H1 (cell line): ENCODE measurements at regions not wholly inside any gene's neighbourhood (a gene's known extent, or its start where the extent isn't known, plus 50 kb on each side); places are given as distances from the start of the nearest gene placed in this dataset.

Source experiments
- CTCF ChIA-PET: fragments of 300-600 bp; sonication (Branson Sonifier 250); formaldehyde crosslinking; loops from one replicate; lab custom pipeline; 2021; ENCODE audit not compliant: partially characterized antibody; lab: Charles Lee
- POLR2A ChIA-PET: fragments of 300-600 bp; sonication (Branson Sonifier 250); formaldehyde crosslinking; loops from one replicate; lab custom pipeline; 2021; ENCODE audit warnings: inconsistent platforms; ENCODE audit not compliant: partially characterized antibody; lab: Charles Lee
- DNase-seq, 2 experiments: peaks; one replicate each; pipeline versions ENCODE4 v3.0.0 to v3.0.0-alpha.2; 2010 to 2022; ENCODE audit warnings: low spot score in 2 of 2, low read depth in 1 of 2, mixed read lengths in 1 of 2
- FAIRE-seq: peaks from 2 replicates; lab custom pipeline; 2011; peaks lifted over from hg19 to GRCh38; lab: Jason Lieb, UNC
- H2AFZ ChIP-seq: 2 replicates; pipeline ENCODE4 v1.8.1; 2012; ENCODE audit warnings: low read length, inconsistent platforms
- H2AK5ac ChIP-seq: 2 replicates; pipeline ENCODE4 v1.6.1; 2013; ENCODE audit warnings: low read depth, low read length
- H2BK120ac ChIP-seq: replicated peaks from 2 replicates; pipeline ENCODE3; 2013; ENCODE audit warnings: low read depth, low read length, inconsistent platforms
- H2BK12ac ChIP-seq: 2 replicates; pipeline ENCODE4 v1.6.1; 2013; ENCODE audit warnings: low read depth, low read length
- H2BK15ac ChIP-seq: 2 replicates; pipeline ENCODE4 v1.6.1; 2013; ENCODE audit warnings: low read length
- H2BK20ac ChIP-seq: 2 replicates; pipeline ENCODE4 v1.6.1; 2013; ENCODE audit warnings: low read length
- H2BK5ac ChIP-seq: 2 replicates; pipeline ENCODE4 v1.6.1; 2013; ENCODE audit warnings: low read depth, low read length
- H3K14ac ChIP-seq: 2 replicates; pipeline ENCODE4 v1.6.1; 2013; ENCODE audit warnings: inconsistent platforms; ENCODE audit not compliant: insufficient read length
- H3K18ac ChIP-seq: 2 replicates; pipeline ENCODE4 v1.6.1; 2013; ENCODE audit warnings: low read length; ENCODE audit errors: extremely low read depth
- H3K23ac ChIP-seq: 2 replicates; pipeline ENCODE4 v1.6.1; 2013; ENCODE audit warnings: inconsistent platforms; ENCODE audit not compliant: insufficient read length
- H3K23me2 ChIP-seq: 2 replicates; pipeline ENCODE4 v1.6.1; 2013; ENCODE audit warnings: low read depth, low read length
- H3K27ac ChIP-seq: 2 replicates; pipeline ENCODE4 v1.6.1; 2011; ENCODE audit warnings: low read depth, low read length, inconsistent platforms
- H3K27me3 ChIP-seq, 4 experiments: replicated peaks in 1 of 4; 1 replicate in 1 of 4; 2 replicates in 3 of 4; pipeline versions ENCODE4 v1.6.1 to v1.8.1; 2011 to 2013; ENCODE audit warnings: low read length in 3 of 4, mild to moderate bottlenecking in 3 of 4, inconsistent platforms in 2 of 4, mixed read lengths in 2 of 4, moderate library complexity in 1 of 4; ENCODE audit not compliant: control insufficient read depth in 3 of 4, insufficient read depth in 3 of 4; ENCODE audit errors: extremely low read depth in 1 of 4
- H3K36me3 ChIP-seq, 4 experiments: 2 replicates each; pipeline versions ENCODE4 v1.6.1 to v1.8.1; 2011 to 2013; ENCODE audit warnings: mild to moderate bottlenecking in 4 of 4, low read length in 3 of 4, moderate library complexity in 2 of 4, control low read depth in 1 of 4, inconsistent platforms in 1 of 4; ENCODE audit not compliant: insufficient read depth in 4 of 4, control insufficient read depth in 2 of 4
- H3K4ac ChIP-seq: replicated peaks from 2 replicates; pipeline ENCODE3; 2013; ENCODE audit warnings: low read length, low read depth, mixed read lengths, inconsistent platforms; ENCODE audit not compliant: insufficient read length
- H3K4me1 ChIP-seq, 4 experiments: replicated peaks in 1 of 4; 1 replicate in 1 of 4; 2 replicates in 3 of 4; pipeline versions ENCODE4 v1.6.1 to v1.8.1; 2011 to 2013; ENCODE audit warnings: low read length in 3 of 4, inconsistent platforms in 2 of 4, mixed read lengths in 1 of 4; ENCODE audit not compliant: insufficient read depth in 4 of 4, control insufficient read depth in 3 of 4
- H3K4me2 ChIP-seq, 2 experiments: 2 replicates each; pipeline versions ENCODE4 v1.6.1 to v1.8.1; 2011 to 2013; ENCODE audit warnings: low read depth in 2 of 2, low read length in 2 of 2, control low read depth in 1 of 2, inconsistent platforms in 1 of 2, mild to moderate bottlenecking in 1 of 2; ENCODE audit not compliant: insufficient read depth in 1 of 2
- H3K4me3 ChIP-seq, 4 experiments: fragments of 200-600, 300-600 bp in 1 of 4; sonication (generic), shearing (Covaris generic), sonication (Bioruptor Twin) in 1 of 4; 2 replicates each; pipeline versions ENCODE4 v1.5.1 to v1.8.1; 2011 to 2016; ENCODE audit warnings: low read length in 4 of 4, low read depth in 3 of 4, control low read depth in 2 of 4, inconsistent platforms in 2 of 4, mild to moderate bottlenecking in 2 of 4, mixed read lengths in 1 of 4, moderate library complexity in 1 of 4; ENCODE audit not compliant: insufficient read depth in 2 of 4; ENCODE audit errors: extremely low read depth in 1 of 4
- H3K56ac ChIP-seq: replicated peaks from 2 replicates; pipeline ENCODE3; 2013; ENCODE audit warnings: low read depth, mild to moderate bottlenecking, mixed read lengths, low read length, inconsistent platforms; ENCODE audit not compliant: insufficient read length
- H3K79me1 ChIP-seq: 2 replicates; pipeline ENCODE4 v1.6.1; 2013; ENCODE audit warnings: low read depth, low read length, control low read depth
- H3K79me2 ChIP-seq, 2 experiments: 2 replicates each; pipeline versions ENCODE4 v1.6.1 to v1.8.1; 2012 to 2013; ENCODE audit warnings: low read length in 2 of 2, mild to moderate bottlenecking in 2 of 2, inconsistent platforms in 1 of 2; ENCODE audit not compliant: insufficient read depth in 2 of 2, control insufficient read depth in 1 of 2
- H3K9ac ChIP-seq, 4 experiments: replicated peaks in 1 of 4; 1 replicate in 1 of 4; 2 replicates in 3 of 4; pipeline versions ENCODE4 v1.6.1 to v1.8.1; 2011 to 2013; ENCODE audit warnings: low read depth in 3 of 4, low read length in 3 of 4, control low read depth in 2 of 4, mild to moderate bottlenecking in 2 of 4, moderate library complexity in 2 of 4, inconsistent platforms in 1 of 4; ENCODE audit errors: extremely low read depth in 1 of 4
- H3K9me3 ChIP-seq, 2 experiments: 2 replicates each; pipeline versions ENCODE4 v1.6.1 to v1.8.1; 2012 to 2013; ENCODE audit warnings: mild to moderate bottlenecking in 2 of 2, moderate library complexity in 2 of 2, control low read depth in 1 of 2, inconsistent platforms in 1 of 2, low read depth in 1 of 2, low read length in 1 of 2, mixed read lengths in 1 of 2; ENCODE audit not compliant: insufficient read depth in 2 of 2
- H4K20me1 ChIP-seq, 2 experiments: replicated peaks in 1 of 2; 2 replicates each; pipeline versions ENCODE3 to v1.8.1; 2011 to 2013; ENCODE audit warnings: inconsistent platforms in 2 of 2, low read length in 2 of 2, mild to moderate bottlenecking in 1 of 2; ENCODE audit not compliant: insufficient read depth in 2 of 2, control insufficient read depth in 1 of 2
- H4K5ac ChIP-seq: 2 replicates; pipeline ENCODE4 v1.6.1; 2013; ENCODE audit warnings: low read length, low read depth, mixed read lengths, inconsistent platforms; ENCODE audit not compliant: insufficient read length
- H4K8ac ChIP-seq: 2 replicates; pipeline ENCODE4 v1.8.0; 2013; ENCODE audit warnings: mild to moderate bottlenecking, moderate library complexity, low read length, inconsistent platforms; ENCODE audit not compliant: insufficient read depth; ENCODE audit errors: extremely low read depth
- H4K91ac ChIP-seq: replicated peaks from 2 replicates; pipeline ENCODE3; 2013; ENCODE audit warnings: low read length, mixed read lengths, inconsistent platforms; ENCODE audit not compliant: insufficient read length
- ATF2 ChIP-seq: IDR thresholded peaks from 2 replicates; pipeline ENCODE4 v1.6.1; 2012; ENCODE audit warnings: low read length, inconsistent platforms
- ATF3 ChIP-seq: IDR thresholded peaks from 2 replicates; pipeline ENCODE4 v1.6.1; 2011; ENCODE audit warnings: low read depth, mild to moderate bottlenecking, low read length; ENCODE audit not compliant: insufficient read depth
- BACH1 ChIP-seq: IDR thresholded peaks from 2 replicates; pipeline ENCODE4 v1.6.1; 2012; ENCODE audit warnings: low read length, improper control_type of control experiment
- BRCA1 ChIP-seq: IDR thresholded peaks from 2 replicates; pipeline ENCODE4 v1.6.1; 2012; ENCODE audit warnings: low read depth, low read length, improper control_type of control experiment
- CHD2 ChIP-seq: IDR thresholded peaks from 2 replicates; pipeline ENCODE4 v1.6.1; 2012; ENCODE audit warnings: low read length, improper control_type of control experiment
- CREB1 ChIP-seq: IDR thresholded peaks from 2 replicates; pipeline ENCODE4 v1.6.1; 2012; ENCODE audit warnings: inconsistent platforms
- JUN ChIP-seq: IDR thresholded peaks from 2 replicates; pipeline ENCODE4 v1.6.1; 2011; ENCODE audit warnings: low read depth, mild to moderate bottlenecking, improper control_type of control experiment, low read length
- NANOG ChIP-seq: IDR thresholded peaks from 2 replicates; pipeline ENCODE4 v1.6.1; 2011; ENCODE audit warnings: low read length, low read depth, mild to moderate bottlenecking, inconsistent platforms; ENCODE audit not compliant: insufficient read depth, poor library complexity, severe bottlenecking
- POLR2A ChIP-seq, 2 experiments: IDR thresholded peaks; 1 replicate in 1 of 2; 2 replicates in 1 of 2; pipeline ENCODE4 v1.6.1; 2011; ENCODE audit warnings: low read depth in 2 of 2, low read length in 2 of 2, mild to moderate bottlenecking in 2 of 2; ENCODE audit errors: control extremely low read depth in 1 of 2
- RNF2 ChIP-seq: fragments of 200-900, 300-1000 bp; sonication (generic); IDR thresholded peaks from 2 replicates; pipeline ENCODE4 v1.7.1; 2016; ENCODE audit warnings: borderline replicate concordance, low read depth, mild to moderate bottlenecking, antibody characterized with exemption, low read length; ENCODE audit not compliant: poor library complexity, severe bottlenecking; ENCODE audit errors: missing control alignments
- SIX5 ChIP-seq: IDR thresholded peaks from 2 replicates; pipeline ENCODE4 v1.6.1; 2011; ENCODE audit warnings: mild to moderate bottlenecking, low read depth, low read length
- TAF1 ChIP-seq: IDR thresholded peaks from 2 replicates; pipeline ENCODE4 v1.6.1; 2011; ENCODE audit warnings: mild to moderate bottlenecking, low read depth, low read length
- TAF7 ChIP-seq: optimal IDR thresholded peaks from 2 replicates; pipeline ENCODE3; 2011; ENCODE audit warnings: low read depth, mild to moderate bottlenecking, inconsistent platforms, low read length, moderate library complexity, borderline replicate concordance
- WGBS, 2 experiments: shearing (Covaris generic) in 1 of 2; methylation state at CpG; one replicate each; pipeline versions ENCODE4 v1.1.6 to v1.1.7; 2013 to 2015; ENCODE audit warnings: low lambda C conversion rate in 2 of 2, mixed read lengths in 2 of 2, inconsistent platforms in 1 of 2, low coverage in 1 of 2, missing lambda C conversion rate in 1 of 2; ENCODE audit not compliant: insufficient replicate concordance in 2 of 2, insufficient coverage in 1 of 2, insufficient read length in 1 of 2; ENCODE audit errors: extremely low coverage in 1 of 2, missing lambda C conversion rate in 1 of 2; 5-methylcytosine and 5-hydroxymethylcytosine counted together

- Histone ChIP-seq H3K4me1 (no peaks in the 10 kb centered on the region; a peak in 1 of 7 replicates), H3K23ac (no peak overlapping the region), H3K4me2 (no peak overlapping the region), H3K56ac (no peak overlapping the region), H4K8ac (no peak overlapping the region), H2BK5ac (no peak overlapping the region), H2AK5ac (no peak overlapping the region), H3K79me2 (no peaks in the 10 kb centered on the region), H3K23me2 (no peaks in the 10 kb centered on the region), H3K9ac (no peak overlapping the region), H3K18ac (no peak overlapping the region), H3K4ac (no peak overlapping the region), H3K9me3 (peaks cover 0 to 5% of the 10 kb centered on the region in 2 experiments; a peak in 1 of 4 replicates), H2AFZ (no peak overlapping the region), H2BK20ac (no peak overlapping the region), H3K79me1 (no peaks in the 10 kb centered on the region), H4K5ac (no peak overlapping the region), H3K14ac (no peak overlapping the region), H2BK15ac (no peak overlapping the region), H3K4me3 (no peak overlapping the region), H2BK120ac (no peak overlapping the region), H3K36me3 (no peaks in the 10 kb centered on the region), H4K91ac (no peak overlapping the region), H2BK12ac (no peak overlapping the region), H4K20me1 (no peaks in the 10 kb centered on the region), H3K27ac (no peak overlapping the region), H3K27me3 (no peaks in the 10 kb centered on the region)
- FAIRE-seq (no peak), DNase-seq (no peak)
- POLR2A ChIA-PET, result no interaction called here
- CTCF ChIA-PET, result no interaction called here
- WGBS, 2 experiments, result 87% methylated on average over 2 of the region's 2 CpGs; no CpG with 5 or more reads in 1 of the 2 experiments
- TF ChIP-seq NANOG (no peak), RNF2 (no peak), BACH1 (no peak), ATF3 (no peak), CREB1 (no peak), JUN (no peak), ATF2 (no peak), SIX5 (no peak), POLR2A (IDR thresholded peaks at IDR 0.05; ENCODE audit: control extremely low read depth in 1 of 2, low read depth in 2 of 2, low read length in 2 of 2) (no peak), TAF1 (no peak), TAF7 (no peak), BRCA1 (no peak), CHD2 (no peak)
Measured at GRCh38 chr6:86031713-86032112, 389.0 kb upstream of the SYNCRIP start.
